Osteocyte (in vitro differentiated cells): ENCODE measurements at regions not wholly inside any gene's neighbourhood (a gene's known extent, or its start where the extent isn't known, plus 50 kb on each side); places are given as distances from the start of the nearest gene placed in this dataset.
A peak's percentile ranks its signal among the peaks of the same experiment; 100 is the strongest.

ENCODE experiments used
- DNase-seq: peaks from one replicate; pipeline ENCODE4 v3.0.0; 2021; ENCODE audit warnings: mixed read lengths; ENCODE audit not compliant: unreplicated experiment; ENCODE audit errors: extremely low spot score
- H3K27ac Mint-ChIP-seq: one replicate; pipeline ENCODE4 v1.8.0; 2021; ENCODE audit warnings: mild to moderate bottlenecking, mixed read lengths; ENCODE audit not compliant: unreplicated experiment
- H3K27me3 Mint-ChIP-seq: one replicate; pipeline ENCODE4 v1.8.0; 2021; ENCODE audit warnings: mixed read lengths; ENCODE audit not compliant: unreplicated experiment
- H3K36me3 Mint-ChIP-seq: one replicate; pipeline ENCODE4 v1.8.0; 2021; ENCODE audit warnings: mixed read lengths; ENCODE audit not compliant: unreplicated experiment
- H3K4me1 Mint-ChIP-seq: one replicate; pipeline ENCODE4 v1.8.0; 2021; ENCODE audit warnings: mixed read lengths; ENCODE audit not compliant: unreplicated experiment
- H3K4me3 Mint-ChIP-seq: one replicate; pipeline ENCODE4 v1.8.0; 2021; ENCODE audit warnings: mild to moderate bottlenecking, moderate library complexity, mixed read lengths; ENCODE audit not compliant: unreplicated experiment
- H3K9me3 Mint-ChIP-seq: one replicate; pipeline ENCODE4 v1.8.0; 2021; ENCODE audit warnings: mixed read lengths; ENCODE audit not compliant: unreplicated experiment
- CTCF ChIP-seq: fragments of 200-600 bp; sonication (generic); IDR thresholded peaks from 2 replicates; pipeline ENCODE4 v1.5.0; 2021; ENCODE audit warnings: antibody characterized with exemption, mild to moderate bottlenecking, moderate library complexity

GRCh38 chr2:120875431-120875830 lies 139.8 kb downstream of the GLI2 start:
- Mint-ChIP-seq H3K4me1 (peaks cover 25% of the 10 kb centered on the region), H3K36me3 (no peaks in the 10 kb centered on the region), H3K27me3 (no peaks in the 10 kb centered on the region), H3K27ac (no peak overlapping the region), H3K4me3 (no peak overlapping the region), H3K9me3 (no peaks in the 10 kb centered on the region)
- no peak for DNase-seq
- no peak for TF ChIP-seq CTCF

DNA sequence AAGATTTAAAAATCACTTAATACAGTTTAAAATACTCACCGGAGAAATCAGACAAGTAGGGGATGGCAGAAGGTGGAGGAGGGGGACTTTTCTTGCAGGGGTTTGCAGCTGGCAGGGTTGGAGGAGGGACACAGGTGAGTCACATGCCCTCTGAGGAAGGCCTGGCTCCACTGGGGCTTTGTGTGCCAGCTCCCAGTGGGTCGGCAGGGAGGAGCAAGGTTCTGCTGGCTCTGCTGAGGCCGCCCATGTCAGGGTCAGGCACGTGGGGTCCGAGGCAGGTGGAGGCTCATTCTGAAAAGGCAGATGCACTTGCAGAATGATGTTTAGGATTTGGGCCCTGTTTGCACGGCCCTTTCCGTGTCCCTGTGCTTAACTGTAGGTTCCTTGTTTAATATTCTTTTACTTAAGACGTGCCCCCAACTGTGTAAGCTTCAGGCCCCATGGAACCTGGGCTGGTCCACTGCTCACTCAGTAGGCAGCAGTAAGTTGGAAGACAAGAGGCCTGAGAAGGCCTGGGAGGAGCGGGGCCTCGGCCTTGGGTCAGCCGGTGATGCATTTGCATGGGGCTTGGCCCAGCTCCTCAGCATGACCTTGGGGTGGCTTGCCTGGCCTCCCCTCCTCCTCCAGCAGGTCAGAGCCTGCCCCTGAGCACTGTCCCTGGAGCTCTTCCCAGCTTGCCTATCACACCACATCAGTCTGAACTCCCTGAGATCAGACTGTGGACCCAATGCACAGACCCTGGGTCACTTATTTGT lies 141.0 kb downstream of the GLI2 start:
- no peak overlapping the region for H3K4me3 Mint-ChIP-seq
- no peak overlapping the region for H3K27ac Mint-ChIP-seq
- no peaks in the 10 kb centered on the region for H3K36me3 Mint-ChIP-seq
- DNase-seq: no peak
- H3K9me3 Mint-ChIP-seq: no peaks in the 10 kb centered on the region
- no peak for TF ChIP-seq CTCF
- H3K4me1 Mint-ChIP-seq: peaks cover 25% of the 10 kb centered on the region
- no peaks in the 10 kb centered on the region for H3K27me3 Mint-ChIP-seq

DNA sequence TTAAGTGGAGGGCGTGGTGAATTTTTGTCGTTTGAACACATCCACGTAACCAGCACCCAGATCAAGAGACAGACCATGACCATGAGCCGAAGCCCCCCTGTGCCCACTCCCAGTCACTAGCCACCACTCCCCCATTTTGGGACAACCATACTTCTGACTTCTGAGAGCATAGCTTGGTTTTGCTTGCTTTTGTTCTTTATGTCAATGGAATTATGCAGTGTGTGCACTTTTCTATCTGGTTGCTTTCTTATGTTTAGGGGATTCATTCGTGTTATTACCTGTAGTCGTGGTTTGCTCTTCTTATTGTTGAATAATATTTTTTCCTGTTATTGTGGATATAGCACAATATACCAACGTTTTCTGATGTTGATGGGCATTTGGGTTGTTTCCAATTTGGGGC lies 141.7 kb downstream of the GLI2 start:
- no peak for DNase-seq
- no peak overlapping the region for H3K27ac Mint-ChIP-seq
- no peak for TF ChIP-seq CTCF
- H3K36me3 Mint-ChIP-seq: no peaks in the 10 kb centered on the region
- no peaks in the 10 kb centered on the region for H3K9me3 Mint-ChIP-seq
- no peak overlapping the region for H3K4me3 Mint-ChIP-seq
- no peaks in the 10 kb centered on the region for H3K27me3 Mint-ChIP-seq
- peaks cover 25% of the 10 kb centered on the region for H3K4me1 Mint-ChIP-seq

GRCh38 chr2:120878970-120879369 lies 143.3 kb downstream of the GLI2 start:
- H3K4me3 Mint-ChIP-seq: no peak overlapping the region

More at GRCh38 chr2:120878970-120879369, 143.3 kb downstream of the GLI2 start:
- Mint-ChIP-seq H3K4me1 (peaks cover 25% of the 10 kb centered on the region), H3K36me3 (no peaks in the 10 kb centered on the region), H3K9me3 (no peaks in the 10 kb centered on the region), H3K27ac (peak overlapping the region; percentile 11), H3K27me3 (no peaks in the 10 kb centered on the region)
- DNase-seq: no peak
- no peak for TF ChIP-seq CTCF
